B cell (primary cell): ENCODE measurements at regions not wholly inside any gene's neighbourhood (a gene's known extent, or its start where the extent isn't known, plus 50 kb on each side); places are given as distances from the start of the nearest gene placed in this dataset.

Experiments used
- ATAC-seq: fragments of 200-7000 bp; cut with Tn5 transposase; one replicate; pipeline ENCODE4 v1.10.0; 2021; ENCODE audit warnings: low read depth, mild to moderate bottlenecking, moderate number of reproducible peaks, moderate library complexity
- CTCF ChIA-PET: fragments of 350-600 bp; sonication (Branson Sonifier 250); formaldehyde crosslinking; loops from one replicate; lab custom pipeline; 2021; ENCODE audit warnings: antibody characterized with exemption, inconsistent platforms; lab: Charles Lee
- POLR2A ChIA-PET: fragments of 350-600 bp; sonication (Branson Sonifier 250); formaldehyde crosslinking; loops from one replicate; lab custom pipeline; 2021; ENCODE audit warnings: antibody characterized with exemption; lab: Charles Lee
- DNase-seq: peaks from one replicate; pipeline ENCODE4 v3.0.0; 2013
- H2AFZ ChIP-seq: 2 replicates; pipeline ENCODE4 v1.6.1; 2012; ENCODE audit warnings: mild to moderate bottlenecking, low read depth, low read length; ENCODE audit not compliant: insufficient read depth, poor library complexity, severe bottlenecking
- H3K27ac ChIP-seq, 2 donors: 1 replicate in 1 of 2; 2 replicates in 1 of 2; pipeline ENCODE4 v1.5.1; 2012 to 2013; ENCODE audit warnings: low read length in 2 of 2, mild to moderate bottlenecking in 2 of 2, moderate library complexity in 1 of 2
- H3K27me3 ChIP-seq, 4 experiments: fragments of 200-600 bp in 1 of 4; sonication (generic) in 1 of 4; replicated peaks in 1 of 4; 1 replicate in 2 of 4; 2 replicates in 2 of 4; pipeline versions ENCODE4 v1.6.1 to v1.7.0; 2013 to 2016; ENCODE audit warnings: low read length in 3 of 4, mild to moderate bottlenecking in 2 of 4, mixed read lengths in 1 of 4, moderate library complexity in 1 of 4; ENCODE audit not compliant: insufficient read depth in 4 of 4, control insufficient read depth in 3 of 4; ENCODE audit errors: control extremely low read depth in 1 of 4
- H3K36me3 ChIP-seq, 2 experiments: replicated peaks in 1 of 2; 1 replicate in 1 of 2; 2 replicates in 1 of 2; pipeline versions ENCODE4 v1.6.1 to v1.7.1; 2013; ENCODE audit warnings: low read length in 1 of 2; ENCODE audit not compliant: insufficient read depth in 2 of 2, control insufficient read depth in 1 of 2; ENCODE audit errors: control extremely low read depth in 1 of 2, extremely low read depth in 1 of 2
- H3K4me1 ChIP-seq, 2 donors: fragments of 200-600 bp in 1 of 2; sonication (generic) in 1 of 2; 1 replicate in 1 of 2; 2 replicates in 1 of 2; pipeline versions ENCODE4 v1.5.1 to v1.6.1; 2013 to 2017; ENCODE audit warnings: low read length in 2 of 2; ENCODE audit not compliant: control insufficient read depth in 2 of 2, insufficient read depth in 2 of 2
- H3K4me2 ChIP-seq: replicated peaks from 2 replicates; pipeline ENCODE3; 2012; ENCODE audit warnings: mild to moderate bottlenecking, low read depth, low read length; ENCODE audit not compliant: poor library complexity, severe bottlenecking
- H3K4me3 ChIP-seq, 5 experiments: fragments of 200-600 bp in 1 of 5; sonication (generic) in 1 of 5; 1 replicate in 3 of 5; 2 replicates in 2 of 5; pipeline versions ENCODE4 v1.5.1 to v1.7.0; 2011 to 2016; ENCODE audit warnings: low read length in 4 of 5, mild to moderate bottlenecking in 4 of 5, low read depth in 2 of 5, control low read depth in 1 of 5, moderate library complexity in 1 of 5; ENCODE audit not compliant: insufficient read depth in 1 of 5; ENCODE audit errors: control extremely low read depth in 1 of 5, extremely low read depth in 1 of 5
- H3K79me2 ChIP-seq: fragments of 200-600 bp; sonication (generic); one replicate; pipeline ENCODE4 v1.6.0; 2016; ENCODE audit warnings: low read length; ENCODE audit not compliant: control insufficient read depth, insufficient read depth
- H3K9ac ChIP-seq: fragments of 200-600 bp; sonication (generic); 2 replicates; pipeline ENCODE4 v1.6.1; 2017; ENCODE audit warnings: mild to moderate bottlenecking, low read length, moderate library complexity
- H3K9me3 ChIP-seq, 3 donors: one replicate each; pipeline versions ENCODE4 v1.6.1 to v1.7.1; 2013; ENCODE audit warnings: low read length in 2 of 3; ENCODE audit not compliant: control insufficient read depth in 2 of 3, insufficient read depth in 1 of 3; ENCODE audit errors: control extremely low read depth in 1 of 3
- H4K20me1 ChIP-seq: 2 replicates; pipeline ENCODE4 v1.6.0; 2012; ENCODE audit warnings: mild to moderate bottlenecking, low read length; ENCODE audit not compliant: insufficient read depth, control insufficient read depth, poor library complexity, severe bottlenecking
- H3K27ac Mint-ChIP-seq: one replicate; pipeline ENCODE4 v1.8.0; 2021; ENCODE audit warnings: mixed read lengths
- H3K27me3 Mint-ChIP-seq: one replicate; pipeline ENCODE4 v1.8.0; 2021; ENCODE audit warnings: mixed read lengths
- H3K4me1 Mint-ChIP-seq: one replicate; pipeline ENCODE4 v1.8.0; 2021; ENCODE audit warnings: mixed read lengths
- H3K4me3 Mint-ChIP-seq: one replicate; pipeline ENCODE4 v1.8.0; 2021; ENCODE audit warnings: mixed read lengths
- H3K9me3 Mint-ChIP-seq: one replicate; pipeline ENCODE4 v1.8.0; 2022; ENCODE audit warnings: mixed read lengths; ENCODE audit not compliant: insufficient read depth
- EZH2 ChIP-seq: IDR thresholded peaks from 2 replicates; pipeline ENCODE4 v1.6.1; 2012; ENCODE audit warnings: borderline replicate concordance, low read depth, mild to moderate bottlenecking, moderate library complexity, low read length; ENCODE audit not compliant: insufficient read depth, poor library complexity, severe bottlenecking
- WGBS: methylation state at CpG from one replicate; pipeline ENCODE4 v1.1.5; 2013; ENCODE audit warnings: missing lambda C conversion rate; ENCODE audit not compliant: insufficient coverage; 5-methylcytosine and 5-hydroxymethylcytosine counted together
- intact Hi-C: fragments of 100-400 bp; cut with micrococcal nuclease; formaldehyde crosslinking; loops from one replicate; pipeline ENCODE4 v1.10.0; 2022
- TF ChIP-seq, protein P1 (sequence below): fragments of 200-600 bp; IDR thresholded peaks from one replicate; pipeline ENCODE4 v1.8.0; 2022; ENCODE audit warnings: antibody characterized with exemption, mild to moderate bottlenecking

- Histone ChIP-seq H3K9me3 (peaks cover 0 to 3% (median 0%) of the 10 kb centered on the region in 3 donors), H3K27me3 (no peaks in the 10 kb centered on the region), H3K4me1 (no peaks in the 10 kb centered on the region), H3K9ac (no peak overlapping the region), H2AFZ (no peak overlapping the region), H3K4me3 (no peak overlapping the region), H3K79me2 (no peaks in the 10 kb centered on the region), H3K27ac (no peak overlapping the region), H3K36me3 (no peaks in the 10 kb centered on the region), H3K4me2 (no peak overlapping the region), H4K20me1 (no peaks in the 10 kb centered on the region)
- intact Hi-C loops = no loop called here
- H3K9me3 Mint-ChIP-seq = peaks cover 7% of the 10 kb centered on the region
- ChIA-PET CTCF (no interaction called here), POLR2A (no interaction called here)
- no peaks in the 10 kb centered on the region for H3K27me3 Mint-ChIP-seq
- DNase-seq = no peak
- H3K27ac Mint-ChIP-seq = no peak overlapping the region
- H3K4me1 Mint-ChIP-seq = no peaks in the 10 kb centered on the region
- TF ChIP-seq, protein P1, sequence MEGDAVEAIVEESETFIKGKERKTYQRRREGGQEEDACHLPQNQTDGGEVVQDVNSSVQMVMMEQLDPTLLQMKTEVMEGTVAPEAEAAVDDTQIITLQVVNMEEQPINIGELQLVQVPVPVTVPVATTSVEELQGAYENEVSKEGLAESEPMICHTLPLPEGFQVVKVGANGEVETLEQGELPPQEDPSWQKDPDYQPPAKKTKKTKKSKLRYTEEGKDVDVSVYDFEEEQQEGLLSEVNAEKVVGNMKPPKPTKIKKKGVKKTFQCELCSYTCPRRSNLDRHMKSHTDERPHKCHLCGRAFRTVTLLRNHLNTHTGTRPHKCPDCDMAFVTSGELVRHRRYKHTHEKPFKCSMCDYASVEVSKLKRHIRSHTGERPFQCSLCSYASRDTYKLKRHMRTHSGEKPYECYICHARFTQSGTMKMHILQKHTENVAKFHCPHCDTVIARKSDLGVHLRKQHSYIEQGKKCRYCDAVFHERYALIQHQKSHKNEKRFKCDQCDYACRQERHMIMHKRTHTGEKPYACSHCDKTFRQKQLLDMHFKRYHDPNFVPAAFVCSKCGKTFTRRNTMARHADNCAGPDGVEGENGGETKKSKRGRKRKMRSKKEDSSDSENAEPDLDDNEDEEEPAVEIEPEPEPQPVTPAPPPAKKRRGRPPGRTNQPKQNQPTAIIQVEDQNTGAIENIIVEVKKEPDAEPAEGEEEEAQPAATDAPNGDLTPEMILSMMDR = no peak
- TF ChIP-seq EZH2 = no peak
- ATAC-seq = no peak
- no peak overlapping the region for H3K4me3 Mint-ChIP-seq
- WGBS = 76% methylated on average over 3 of the region's 3 CpGs
Observed at GRCh38 chr2:22494156-22494555, 890.8 kb upstream of the KLHL29 start.

- H3K79me2 ChIP-seq = no peaks in the 10 kb centered on the region
- no peaks in the 10 kb centered on the region for H3K4me1 ChIP-seq
- DNase-seq (no peak), ATAC-seq (no peak)
- H3K4me3 Mint-ChIP-seq = no peak overlapping the region
- H3K4me2 ChIP-seq = no peak overlapping the region
- H3K9ac ChIP-seq = no peak overlapping the region
- no peaks in the 10 kb centered on the region for H3K27me3 Mint-ChIP-seq
- no peaks in the 10 kb centered on the region for H3K36me3 ChIP-seq
- TF ChIP-seq, protein P1 = no peak
- TF ChIP-seq EZH2 = no peak
- no peak overlapping the region for H3K27ac Mint-ChIP-seq
- CTCF ChIA-PET = no interaction called here
- peaks cover 0 to 3% (median 0%) of the 10 kb centered on the region in 3 donors for H3K9me3 ChIP-seq
- H4K20me1 ChIP-seq = no peaks in the 10 kb centered on the region
- POLR2A ChIA-PET = no interaction called here
- intact Hi-C loops = no loop called here
- no peak overlapping the region for H2AFZ ChIP-seq
- H3K9me3 Mint-ChIP-seq = peaks cover 7% of the 10 kb centered on the region
- H3K4me1 Mint-ChIP-seq = no peaks in the 10 kb centered on the region
- WGBS = no CpG with 5 or more reads among the region's 1 CpG
- no peak overlapping the region for H3K4me3 ChIP-seq
- H3K27ac ChIP-seq = no peak overlapping the region
- H3K27me3 ChIP-seq = no peaks in the 10 kb centered on the region
Observed at GRCh38 chr2:22497064-22497463, 887.9 kb upstream of the KLHL29 start.
